ENCODE measurements at regions not wholly inside any gene's neighbourhood (a gene's known extent, or its start where the extent isn't known, plus 50 kb on each side); places are given as distances from the start of the nearest gene placed in this dataset.
"Not testable (repeated sequence)": the region's sequence is repeated elsewhere in the genome, so short reads cannot be mapped to it uniquely, and the experiment has no call there.

GRCh38 chr3:6739288-6739687, 121.6 kb upstream of the GRM7 start:
- H3K27ac ChIP-seq (ENCODE audit: low read depth in 1 of 2, low read length in 1 of 2), result peak overlapping the region in 1 of 2 donors; percentile 39
- no peaks in the 10 kb centered on the region for H3K27me3 ChIP-seq (ENCODE audit: control insufficient read depth in 2 of 2, insufficient read depth in 1 of 2, low read length in 1 of 2)
- no peaks in the 10 kb centered on the region for H3K36me3 ChIP-seq (ENCODE audit: control insufficient read depth in 2 of 2, insufficient read depth in 2 of 2, low read length in 1 of 2)
- peaks cover 0 to 46% of the 10 kb centered on the region in 2 donors for H3K4me1 ChIP-seq (ENCODE audit: control insufficient read depth in 2 of 2, insufficient read depth in 2 of 2, low read length in 2 of 2)
- H3K4me3 ChIP-seq (ENCODE audit: low read length in 2 of 2), result no peak overlapping the region
- peak in 3 of 9 donors; percentile 23 to 77 (median 37) for DNase-seq (ENCODE audit: low read depth in 6 of 9, low spot score in 9 of 9)
- H3K9me3 ChIP-seq (ENCODE audit: control insufficient read depth in 2 of 2, insufficient read depth in 1 of 2, low read length in 1 of 2), result peaks cover 0 to 1% of the 10 kb centered on the region in 2 donors
- WGBS, result 53% methylated on average over 3 of the region's 3 CpGs

- H3K27me3 ChIP-seq (ENCODE audit: control insufficient read depth in 2 of 2, insufficient read depth in 1 of 2, low read length in 1 of 2), result no peaks in the 10 kb centered on the region
Observed at GRCh38 chr3:6743067-6743720, 117.7 kb upstream of the GRM7 start.

GRCh38 chr3:6746443-6746842, 114.5 kb upstream of the GRM7 start:
- Histone ChIP-seq H3K27ac (ENCODE audit: low read depth in 1 of 2, low read length in 1 of 2) (no peak overlapping the region), H3K9me3 (ENCODE audit: control insufficient read depth in 2 of 2, insufficient read depth in 1 of 2, low read length in 1 of 2) (no peaks in the 10 kb centered on the region), H3K4me3 (ENCODE audit: low read length in 2 of 2) (no peak overlapping the region), H3K27me3 (ENCODE audit: control insufficient read depth in 2 of 2, insufficient read depth in 1 of 2, low read length in 1 of 2) (no peaks in the 10 kb centered on the region), H3K4me1 (ENCODE audit: control insufficient read depth in 2 of 2, insufficient read depth in 2 of 2, low read length in 2 of 2) (peaks cover 0 to 23% of the 10 kb centered on the region in 2 donors), H3K36me3 (ENCODE audit: control insufficient read depth in 2 of 2, insufficient read depth in 2 of 2, low read length in 1 of 2) (no peaks in the 10 kb centered on the region)
- WGBS, result 95% methylated on average over 9 of the region's 9 CpGs
- peak in 4 of 9 donors; percentile 18 to 66 (median 22) for DNase-seq (ENCODE audit: low read depth in 6 of 9, low spot score in 9 of 9)

More at GRCh38 chr3:6743067-6743720, 117.7 kb upstream of the GRM7 start:
- H3K4me1 ChIP-seq (ENCODE audit: control insufficient read depth in 2 of 2, insufficient read depth in 2 of 2, low read length in 2 of 2), result peaks cover 0 to 34% of the 10 kb centered on the region in 2 donors
- no peak overlapping the region for H3K4me3 ChIP-seq (ENCODE audit: low read length in 2 of 2)
- H3K9me3 ChIP-seq (ENCODE audit: control insufficient read depth in 2 of 2, insufficient read depth in 1 of 2, low read length in 1 of 2), result no peaks in the 10 kb centered on the region
- no peak overlapping the region for H3K27ac ChIP-seq (ENCODE audit: low read depth in 1 of 2, low read length in 1 of 2)
- H3K36me3 ChIP-seq (ENCODE audit: control insufficient read depth in 2 of 2, insufficient read depth in 2 of 2, low read length in 1 of 2), result no peaks in the 10 kb centered on the region
- peak in 1 of 9 donors; percentile 47 for DNase-seq (ENCODE audit: low read depth in 6 of 9, low spot score in 9 of 9)
- 91% methylated on average over 7 of the region's 7 CpGs for WGBS

- 92% methylated on average over 4 of the region's 4 CpGs for WGBS
- Histone ChIP-seq H3K9me3 (ENCODE audit: control insufficient read depth in 2 of 2, insufficient read depth in 1 of 2, low read length in 1 of 2) (no peaks in the 10 kb centered on the region), H3K36me3 (ENCODE audit: control insufficient read depth in 2 of 2, insufficient read depth in 2 of 2, low read length in 1 of 2) (no peaks in the 10 kb centered on the region), H3K27ac (ENCODE audit: low read depth in 1 of 2, low read length in 1 of 2) (no peak overlapping the region), H3K27me3 (ENCODE audit: control insufficient read depth in 2 of 2, insufficient read depth in 1 of 2, low read length in 1 of 2) (no peaks in the 10 kb centered on the region), H3K4me1 (ENCODE audit: control insufficient read depth in 2 of 2, insufficient read depth in 2 of 2, low read length in 2 of 2) (peaks cover 0 to 20% of the 10 kb centered on the region in 2 donors), H3K4me3 (ENCODE audit: low read length in 2 of 2) (no peak overlapping the region)
- no peak for DNase-seq (ENCODE audit: low read depth in 6 of 9, low spot score in 9 of 9)
Observed at GRCh38 chr3:6747017-6747416, 113.9 kb upstream of the GRM7 start.

GRCh38 chr3:6750782-6751181, 110.1 kb upstream of the GRM7 start:
- Histone ChIP-seq H3K4me1 (ENCODE audit: control insufficient read depth in 2 of 2, insufficient read depth in 2 of 2, low read length in 2 of 2) (peaks cover 0 to 12% of the 10 kb centered on the region in 2 donors), H3K36me3 (ENCODE audit: control insufficient read depth in 2 of 2, insufficient read depth in 2 of 2, low read length in 1 of 2) (no peaks in the 10 kb centered on the region)

GRCh38 chr3:6753536-6753935, 107.4 kb upstream of the GRM7 start:
- no peaks in the 10 kb centered on the region for H3K4me1 ChIP-seq (ENCODE audit: control insufficient read depth in 2 of 2, insufficient read depth in 2 of 2, low read length in 2 of 2)
- H3K27me3 ChIP-seq (ENCODE audit: control insufficient read depth in 2 of 2, insufficient read depth in 1 of 2, low read length in 1 of 2), result no peaks in the 10 kb centered on the region
- DNase-seq (ENCODE audit: low read depth in 6 of 9, low spot score in 9 of 9), result no peak
- H3K9me3 ChIP-seq (ENCODE audit: control insufficient read depth in 2 of 2, insufficient read depth in 1 of 2, low read length in 1 of 2), result no peaks in the 10 kb centered on the region
- no peak overlapping the region for H3K4me3 ChIP-seq (ENCODE audit: low read length in 2 of 2)
- H3K27ac ChIP-seq (ENCODE audit: low read depth in 1 of 2, low read length in 1 of 2), result no peak overlapping the region
- WGBS, result 97% methylated on average over 2 of the region's 2 CpGs
- H3K36me3 ChIP-seq (ENCODE audit: control insufficient read depth in 2 of 2, insufficient read depth in 2 of 2, low read length in 1 of 2), result no peaks in the 10 kb centered on the region

More at GRCh38 chr3:6750782-6751181, 110.1 kb upstream of the GRM7 start:
- H3K27ac ChIP-seq (ENCODE audit: low read depth in 1 of 2, low read length in 1 of 2), result no peak overlapping the region
- H3K9me3 ChIP-seq (ENCODE audit: control insufficient read depth in 2 of 2, insufficient read depth in 1 of 2, low read length in 1 of 2), result no peaks in the 10 kb centered on the region
- H3K27me3 ChIP-seq (ENCODE audit: control insufficient read depth in 2 of 2, insufficient read depth in 1 of 2, low read length in 1 of 2), result no peaks in the 10 kb centered on the region
- no peak overlapping the region for H3K4me3 ChIP-seq (ENCODE audit: low read length in 2 of 2)
- DNase-seq (ENCODE audit: low read depth in 6 of 9, low spot score in 9 of 9), result no peak

GRCh38 chr3:6769532-6770396, 91.2 kb upstream of the GRM7 start:
- not testable (repeated sequence) for H3K4me1 ChIP-seq (ENCODE audit: control insufficient read depth in 2 of 2, insufficient read depth in 2 of 2, low read length in 2 of 2); DNase-seq (ENCODE audit: low read depth in 6 of 9, low spot score in 9 of 9); H3K4me3 ChIP-seq (ENCODE audit: low read length in 2 of 2); H3K9me3 ChIP-seq (ENCODE audit: control insufficient read depth in 2 of 2, insufficient read depth in 1 of 2, low read length in 1 of 2); H3K27ac ChIP-seq (ENCODE audit: low read depth in 1 of 2, low read length in 1 of 2); H3K27me3 ChIP-seq (ENCODE audit: control insufficient read depth in 2 of 2, insufficient read depth in 1 of 2, low read length in 1 of 2); H3K36me3 ChIP-seq (ENCODE audit: control insufficient read depth in 2 of 2, insufficient read depth in 2 of 2, low read length in 1 of 2)
- WGBS, result 95% methylated on average over 28 of the region's 32 CpGs

- Histone ChIP-seq H3K4me1 (ENCODE audit: control insufficient read depth in 2 of 2, insufficient read depth in 2 of 2, low read length in 2 of 2) (no peaks in the 10 kb centered on the region), H3K9me3 (ENCODE audit: control insufficient read depth in 2 of 2, insufficient read depth in 1 of 2, low read length in 1 of 2) (no peaks in the 10 kb centered on the region), H3K36me3 (ENCODE audit: control insufficient read depth in 2 of 2, insufficient read depth in 2 of 2, low read length in 1 of 2) (no peaks in the 10 kb centered on the region), H3K4me3 (ENCODE audit: low read length in 2 of 2) (no peak overlapping the region), H3K27me3 (ENCODE audit: control insufficient read depth in 2 of 2, insufficient read depth in 1 of 2, low read length in 1 of 2) (no peaks in the 10 kb centered on the region), H3K27ac (ENCODE audit: low read depth in 1 of 2, low read length in 1 of 2) (no peak overlapping the region)
- DNase-seq (ENCODE audit: low read depth in 6 of 9, low spot score in 9 of 9), result no peak
Observed at GRCh38 chr3:6770397-6770690, 90.6 kb upstream of the GRM7 start.

GRCh38 chr3:6771171-6771570, 89.7 kb upstream of the GRM7 start:
- DNase-seq (ENCODE audit: low read depth in 6 of 9, low spot score in 9 of 9), result no peak
- 95% methylated on average over 5 of the region's 5 CpGs for WGBS
- Histone ChIP-seq H3K36me3 (ENCODE audit: control insufficient read depth in 2 of 2, insufficient read depth in 2 of 2, low read length in 1 of 2) (no peaks in the 10 kb centered on the region), H3K27ac (ENCODE audit: low read depth in 1 of 2, low read length in 1 of 2) (no peak overlapping the region), H3K27me3 (ENCODE audit: control insufficient read depth in 2 of 2, insufficient read depth in 1 of 2, low read length in 1 of 2) (no peaks in the 10 kb centered on the region), H3K9me3 (ENCODE audit: control insufficient read depth in 2 of 2, insufficient read depth in 1 of 2, low read length in 1 of 2) (peaks cover 0 to 1% of the 10 kb centered on the region in 2 donors), H3K4me1 (ENCODE audit: control insufficient read depth in 2 of 2, insufficient read depth in 2 of 2, low read length in 2 of 2) (no peaks in the 10 kb centered on the region), H3K4me3 (ENCODE audit: low read length in 2 of 2) (no peak overlapping the region)
